ENCODE measurements at regions not wholly inside any gene's neighbourhood (a gene's known extent, or its start where the extent isn't known, plus 50 kb on each side); places are given as distances from the start of the nearest gene placed in this dataset.

DNA sequence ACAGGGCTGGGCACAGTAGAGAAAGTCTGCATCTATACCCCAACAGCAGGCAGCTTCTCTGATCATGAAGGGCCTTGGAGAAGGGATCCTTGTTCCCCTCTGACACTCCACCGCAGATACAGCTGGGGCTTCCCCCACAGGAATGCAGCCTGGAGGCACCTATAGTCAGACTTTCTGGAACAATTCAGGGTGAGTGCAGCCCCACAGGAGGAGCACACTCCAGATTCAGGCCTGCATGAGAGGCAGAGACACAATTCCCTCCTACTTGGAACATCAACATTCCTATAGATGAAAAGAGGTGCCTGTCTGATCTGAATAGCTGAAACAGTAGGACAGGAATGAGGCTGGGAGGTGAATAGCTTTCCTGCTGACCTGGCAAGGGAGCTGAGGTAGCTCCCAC is 1298.0 kb upstream of the CNTN5 start:
- Mint-ChIP-seq H3K4me3 (no peak overlapping the region), H3K36me3 (ENCODE audit: low read depth) (no peaks in the 10 kb centered on the region), H3K9me3 (peaks cover 9% of the 10 kb centered on the region), H3K27ac (no peak overlapping the region), H3K4me1 (no peaks in the 10 kb centered on the region), H3K27me3 (no peaks in the 10 kb centered on the region)
- ChIA-PET CTCF (no interaction called here), POLR2A (no interaction called here)
- DNase-seq: no peak

DNA sequence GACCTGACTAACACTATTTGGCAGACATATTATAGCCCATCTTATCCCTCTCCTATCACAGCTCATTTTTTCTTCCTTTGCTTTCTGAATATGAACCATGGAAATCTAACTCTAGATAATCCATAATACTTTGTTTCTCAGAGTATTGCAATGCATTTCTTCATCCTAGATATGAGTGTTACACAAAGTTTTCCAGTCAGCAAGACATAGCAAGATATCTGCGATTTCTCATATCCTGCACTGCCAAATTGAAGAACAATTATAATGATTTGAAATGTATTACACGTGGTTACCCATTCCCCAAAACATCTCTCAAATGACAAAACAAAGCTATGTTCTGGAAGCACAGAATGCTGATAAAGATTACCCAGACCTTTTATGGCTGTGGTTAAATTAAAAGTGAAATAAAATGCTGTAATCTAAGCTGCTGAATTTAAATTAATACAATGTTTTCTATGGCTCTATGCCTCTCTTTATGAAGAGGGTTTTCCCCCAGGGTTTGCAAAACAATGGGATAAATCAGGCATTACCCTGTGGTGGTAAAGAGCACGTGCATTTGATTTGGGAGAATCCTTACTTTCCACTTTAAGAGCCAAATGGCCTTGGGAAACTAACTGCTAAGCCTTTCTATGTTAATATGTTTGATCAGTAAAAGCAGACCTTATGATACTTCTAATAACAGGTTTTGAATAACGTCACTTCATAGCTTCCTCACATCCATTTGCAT is 1291.0 kb upstream of the CNTN5 start:
- Mint-ChIP-seq H3K27ac (no peak overlapping the region), H3K27me3 (no peaks in the 10 kb centered on the region), H3K36me3 (ENCODE audit: low read depth) (no peaks in the 10 kb centered on the region), H3K4me1 (no peaks in the 10 kb centered on the region), H3K4me3 (no peak overlapping the region), H3K9me3 (peaks cover 2% of the 10 kb centered on the region)
- CTCF ChIA-PET: interaction anchor here (0.9 kb wide), 1 partner anchor 27 kb away, joined by 3 read pairs; no protein-coding TSS in a partner anchor
- POLR2A ChIA-PET: no interaction called here
- no peak for DNase-seq

DNA sequence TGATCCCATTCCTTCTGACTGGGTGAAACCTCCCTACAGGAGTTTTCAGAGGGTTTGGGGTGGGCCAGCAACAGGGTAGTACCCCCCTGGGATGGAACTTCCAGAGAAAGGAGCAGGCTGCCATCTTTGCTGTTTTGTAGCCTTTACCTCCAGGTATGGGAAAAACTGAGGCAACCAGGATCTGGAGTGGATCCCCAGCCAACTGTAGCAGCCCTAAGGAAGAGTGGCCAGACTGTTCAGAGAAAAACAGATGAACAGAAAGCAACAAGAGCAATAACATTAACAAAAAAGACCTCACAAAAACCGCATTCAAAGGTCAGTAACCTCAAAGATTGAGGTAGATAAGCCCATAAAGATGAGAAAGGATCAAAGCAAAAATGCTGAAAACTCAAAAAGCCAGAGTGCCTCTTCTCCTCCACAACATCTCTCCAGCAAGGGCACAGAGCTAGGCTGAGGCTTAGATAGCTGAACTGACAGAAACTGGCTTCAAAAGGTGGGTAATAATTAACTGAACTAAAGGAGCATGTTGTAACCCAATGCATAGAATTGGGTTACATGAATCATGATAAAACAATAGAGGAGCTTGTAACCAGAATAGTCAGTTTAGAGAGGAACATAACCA is 1288.6 kb upstream of the CNTN5 start:
- CTCF ChIA-PET: no interaction called here
- no peaks in the 10 kb centered on the region for H3K36me3 Mint-ChIP-seq (ENCODE audit: low read depth)
- H3K4me3 Mint-ChIP-seq: no peak overlapping the region
- no peak overlapping the region for H3K27ac Mint-ChIP-seq
- no peaks in the 10 kb centered on the region for H3K4me1 Mint-ChIP-seq
- H3K9me3 Mint-ChIP-seq: peaks cover 4% of the 10 kb centered on the region
- POLR2A ChIA-PET: no interaction called here
- H3K27me3 Mint-ChIP-seq: no peaks in the 10 kb centered on the region
- DNase-seq: no peak

DNA sequence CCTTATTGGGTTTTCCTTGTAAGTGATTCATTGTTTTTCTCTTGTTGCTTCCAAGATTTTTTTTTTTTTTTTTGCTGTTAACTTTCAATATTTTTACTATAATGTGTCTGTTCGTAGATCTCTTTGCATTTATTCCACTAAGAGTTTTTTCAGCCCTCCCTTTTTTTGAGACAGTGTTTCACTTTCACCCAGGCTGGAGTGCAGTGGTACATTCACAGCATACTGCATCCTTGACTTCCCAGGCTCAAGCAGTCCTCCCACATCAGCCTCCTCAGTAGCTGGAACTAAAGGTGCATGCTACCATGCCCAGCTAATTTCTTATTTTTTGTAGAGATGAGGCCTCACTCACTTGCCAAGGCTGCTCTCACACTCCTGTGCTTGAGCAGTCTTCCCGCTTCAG is 1282.0 kb upstream of the CNTN5 start:
- no peak for DNase-seq
- ChIA-PET POLR2A (no interaction called here), CTCF (interaction anchor here (0.6 kb wide), 1 partner anchor 271 kb away, joined by 3 read pairs; no protein-coding TSS in a partner anchor)
- H3K36me3 Mint-ChIP-seq (ENCODE audit: low read depth): no peaks in the 10 kb centered on the region
- no peaks in the 10 kb centered on the region for H3K27me3 Mint-ChIP-seq
- no peak overlapping the region for H3K4me3 Mint-ChIP-seq
- H3K9me3 Mint-ChIP-seq: peaks cover 17% of the 10 kb centered on the region
- no peaks in the 10 kb centered on the region for H3K4me1 Mint-ChIP-seq
- no peak overlapping the region for H3K27ac Mint-ChIP-seq

DNA sequence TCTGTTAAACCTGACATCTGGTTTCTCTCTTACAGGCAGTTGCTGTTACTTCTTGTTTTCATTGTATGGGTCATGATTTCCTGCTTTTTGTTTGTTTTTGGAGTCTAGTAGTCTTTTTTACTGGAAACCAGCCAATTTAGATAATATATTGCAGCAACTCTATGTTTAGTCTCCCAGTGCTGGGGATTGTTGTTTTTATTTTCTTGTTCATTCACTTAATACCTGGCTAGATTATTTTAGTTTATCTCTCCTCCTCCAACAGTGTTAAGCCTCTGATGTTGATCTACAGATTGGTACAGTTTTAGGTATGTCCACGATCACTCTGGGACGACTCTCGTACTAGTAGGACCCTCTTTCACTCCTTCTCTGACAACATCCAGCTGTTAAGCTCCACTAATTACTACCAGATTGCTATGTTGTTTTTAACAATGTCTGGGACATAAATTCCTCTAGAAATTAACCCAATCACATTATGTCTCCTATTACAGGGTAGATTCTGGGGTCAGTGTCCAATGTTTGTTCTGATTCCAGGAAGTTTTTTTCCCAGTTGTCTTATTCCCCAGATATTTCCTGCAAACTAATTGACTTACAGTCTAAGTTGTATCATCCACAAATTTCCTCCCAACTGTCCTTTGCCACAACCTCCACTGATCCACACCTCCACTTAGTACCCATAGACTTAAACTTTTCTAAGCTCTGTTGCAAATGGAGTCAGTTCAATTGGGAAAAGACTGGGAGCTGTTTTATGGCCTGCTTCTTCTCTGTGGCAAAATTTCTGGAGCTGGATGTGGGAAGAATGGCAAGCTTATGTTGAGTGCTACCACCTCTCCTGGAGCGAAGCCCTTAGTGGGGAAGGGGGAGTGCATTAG is 1280.6 kb upstream of the CNTN5 start:
- Mint-ChIP-seq H3K4me1 (no peaks in the 10 kb centered on the region), H3K9me3 (peaks cover 19% of the 10 kb centered on the region), H3K4me3 (no peak overlapping the region), H3K27me3 (no peaks in the 10 kb centered on the region), H3K36me3 (ENCODE audit: low read depth) (no peaks in the 10 kb centered on the region), H3K27ac (no peak overlapping the region)
- CTCF ChIA-PET: no interaction called here
- POLR2A ChIA-PET: no interaction called here
- no peak for DNase-seq

DNA sequence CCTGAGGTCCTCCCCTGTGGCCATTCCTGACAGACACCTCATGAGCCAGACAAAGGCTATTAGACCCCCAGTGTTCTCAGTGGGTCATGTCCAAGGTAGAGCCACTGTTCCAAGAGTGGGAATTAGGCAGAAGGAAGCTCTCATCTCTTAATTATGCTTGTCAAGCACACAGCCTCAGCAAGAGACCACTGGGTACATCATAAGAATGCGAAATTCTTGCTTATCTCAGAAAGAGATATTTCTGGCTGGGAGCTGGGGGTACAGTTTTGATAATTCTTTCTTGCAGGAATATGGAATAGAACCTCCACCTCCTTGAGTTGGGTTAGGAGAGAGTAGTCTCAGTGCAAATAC is 1280.0 kb upstream of the CNTN5 start:
- CTCF ChIA-PET: no interaction called here
- Mint-ChIP-seq H3K36me3 (ENCODE audit: low read depth) (no peaks in the 10 kb centered on the region), H3K27ac (no peak overlapping the region), H3K9me3 (peaks cover 17% of the 10 kb centered on the region), H3K4me3 (no peak overlapping the region), H3K4me1 (no peaks in the 10 kb centered on the region), H3K27me3 (no peaks in the 10 kb centered on the region)
- POLR2A ChIA-PET: no interaction called here
- no peak for DNase-seq

DNA sequence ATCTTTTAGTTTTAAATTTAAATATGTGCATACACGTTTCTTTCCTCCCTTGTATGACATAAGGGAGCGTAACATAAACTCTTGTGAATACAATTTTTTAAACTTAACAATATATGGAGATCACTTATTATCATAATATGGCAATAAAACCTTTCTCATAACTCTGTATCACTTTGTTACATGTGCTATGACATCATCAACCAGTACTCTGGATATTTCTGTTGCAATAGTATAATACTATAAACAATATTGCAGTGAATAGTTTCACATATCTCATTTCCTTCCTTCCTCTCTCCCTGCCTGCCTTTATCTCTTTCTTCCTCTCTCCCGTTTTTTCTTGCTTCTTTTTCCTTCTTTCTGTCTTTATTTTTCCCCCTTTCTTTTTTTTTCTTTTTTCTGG is 1278.0 kb upstream of the CNTN5 start:
- no peaks in the 10 kb centered on the region for H3K27me3 Mint-ChIP-seq
- ChIA-PET CTCF (no interaction called here), POLR2A (no interaction called here)
- no peak for DNase-seq
- H3K4me3 Mint-ChIP-seq: no peak overlapping the region
- peaks cover 19% of the 10 kb centered on the region for H3K9me3 Mint-ChIP-seq
- H3K4me1 Mint-ChIP-seq: no peaks in the 10 kb centered on the region
- H3K27ac Mint-ChIP-seq: no peak overlapping the region
- no peaks in the 10 kb centered on the region for H3K36me3 Mint-ChIP-seq (ENCODE audit: low read depth)

DNA sequence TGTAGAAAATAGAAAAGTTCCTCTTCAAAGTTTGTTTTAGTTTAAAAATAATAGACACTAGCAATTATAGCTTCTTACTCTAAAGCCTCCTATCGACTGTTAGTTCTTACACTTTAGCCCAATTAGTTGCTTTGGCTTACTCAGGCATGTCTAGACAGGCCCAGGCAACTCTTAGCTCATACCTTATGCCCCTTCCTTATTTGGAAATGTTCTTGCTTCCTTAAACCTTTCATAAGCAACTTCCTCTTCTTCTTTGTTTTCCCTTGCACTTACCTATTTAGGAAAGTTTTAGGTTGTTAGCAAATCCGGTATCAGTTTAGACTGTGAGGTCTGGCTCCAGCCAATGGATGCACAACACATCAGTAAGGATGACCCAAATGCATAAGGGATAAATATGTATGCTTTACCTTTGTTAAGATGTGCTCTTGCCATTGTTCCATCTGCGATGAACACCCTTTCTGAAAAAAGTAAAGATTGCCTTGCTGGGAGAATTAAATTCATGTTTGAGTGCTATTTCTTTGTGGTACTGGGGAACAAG is 1277.5 kb upstream of the CNTN5 start:
- H3K9me3 Mint-ChIP-seq: peaks cover 19% of the 10 kb centered on the region
- DNase-seq: no peak
- POLR2A ChIA-PET: no interaction called here
- H3K4me1 Mint-ChIP-seq: no peaks in the 10 kb centered on the region
- CTCF ChIA-PET: no interaction called here
- no peaks in the 10 kb centered on the region for H3K27me3 Mint-ChIP-seq
- no peaks in the 10 kb centered on the region for H3K36me3 Mint-ChIP-seq (ENCODE audit: low read depth)
- no peak overlapping the region for H3K27ac Mint-ChIP-seq
- no peak overlapping the region for H3K4me3 Mint-ChIP-seq

DNA sequence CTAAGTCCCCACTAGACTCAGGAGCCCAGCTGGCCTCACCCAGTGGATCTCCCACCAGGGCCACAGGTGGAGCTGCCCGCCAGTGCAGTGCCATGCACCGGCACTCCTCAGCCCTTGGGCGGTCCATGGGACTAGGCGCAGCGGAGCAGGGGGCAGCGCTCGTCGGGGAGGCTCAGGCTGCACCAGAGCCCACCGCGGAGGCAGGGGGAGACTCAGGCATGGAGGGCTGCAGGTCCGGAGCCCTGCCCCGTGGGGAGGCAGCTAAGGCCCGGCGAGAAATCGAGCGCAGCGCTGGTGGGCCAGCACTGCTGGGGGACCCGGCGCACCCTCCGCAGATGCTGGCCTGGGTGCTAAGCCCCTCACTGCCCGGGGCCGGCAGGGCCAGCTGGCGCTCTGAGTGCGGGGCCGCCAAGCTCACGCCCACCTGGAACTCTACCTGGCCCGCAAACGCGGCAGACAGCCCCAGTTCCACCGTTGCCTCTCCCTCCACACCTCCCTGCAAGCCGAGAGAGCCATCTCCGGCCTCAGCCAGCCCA is 1275.2 kb upstream of the CNTN5 start:
- ChIA-PET CTCF (no interaction called here), POLR2A (no interaction called here)
- Mint-ChIP-seq H3K36me3 (ENCODE audit: low read depth) (no peaks in the 10 kb centered on the region), H3K4me1 (no peaks in the 10 kb centered on the region), H3K9me3 (peaks cover 14% of the 10 kb centered on the region), H3K27me3 (no peaks in the 10 kb centered on the region), H3K4me3 (no peak overlapping the region), H3K27ac (no peak overlapping the region)
- no peak for DNase-seq

DNA sequence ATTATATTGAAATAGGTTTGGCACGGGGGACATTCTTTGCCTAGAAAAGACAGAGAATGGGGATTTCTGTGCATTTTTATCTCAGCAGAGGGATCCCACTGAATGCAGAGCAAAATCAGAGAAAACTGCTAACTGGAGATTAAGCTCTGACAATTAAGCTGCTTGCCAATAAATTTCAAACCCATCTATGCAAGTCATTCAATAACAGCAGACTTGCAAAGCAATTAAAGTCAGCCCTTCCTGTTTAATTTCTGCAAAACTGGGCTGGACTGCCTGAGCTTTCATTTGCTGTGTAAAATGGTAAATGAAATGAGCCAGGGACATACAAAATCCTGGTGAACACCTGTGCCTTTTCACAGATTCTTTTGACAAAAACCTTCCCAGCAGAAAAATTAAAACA is 1273.9 kb upstream of the CNTN5 start:
- no peaks in the 10 kb centered on the region for H3K36me3 Mint-ChIP-seq (ENCODE audit: low read depth)
- CTCF ChIA-PET: no interaction called here
- no peaks in the 10 kb centered on the region for H3K27me3 Mint-ChIP-seq
- POLR2A ChIA-PET: no interaction called here
- no peak overlapping the region for H3K4me3 Mint-ChIP-seq
- H3K27ac Mint-ChIP-seq: no peak overlapping the region
- peaks cover 14% of the 10 kb centered on the region for H3K9me3 Mint-ChIP-seq
- H3K4me1 Mint-ChIP-seq: no peaks in the 10 kb centered on the region
- no peak for DNase-seq

DNA sequence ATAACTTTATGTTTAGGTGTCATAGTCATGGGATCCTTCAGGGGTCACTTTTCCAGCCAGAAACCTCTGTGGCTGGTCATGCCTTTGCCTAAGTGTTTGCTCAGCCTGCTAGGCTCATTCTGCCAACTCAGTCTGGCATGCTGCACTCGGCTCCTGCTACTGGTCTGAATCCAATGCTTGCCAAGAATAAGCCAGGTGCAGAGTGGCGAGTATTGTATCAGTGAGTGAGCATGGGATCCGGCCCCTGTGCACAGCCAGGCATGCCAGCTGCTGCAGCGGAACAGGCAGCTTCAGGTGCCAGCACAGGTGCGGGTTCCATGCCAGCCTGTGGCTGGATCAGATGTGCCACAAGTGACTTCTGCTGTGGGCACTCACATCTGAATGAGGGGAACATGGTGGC is 1269.3 kb upstream of the CNTN5 start:
- Mint-ChIP-seq H3K4me3 (no peak overlapping the region), H3K4me1 (no peaks in the 10 kb centered on the region), H3K36me3 (ENCODE audit: low read depth) (no peaks in the 10 kb centered on the region), H3K27me3 (no peaks in the 10 kb centered on the region), H3K27ac (no peak overlapping the region), H3K9me3 (peaks cover 2% of the 10 kb centered on the region)
- POLR2A ChIA-PET: no interaction called here
- no peak for DNase-seq
- CTCF ChIA-PET: no interaction called here

DNA sequence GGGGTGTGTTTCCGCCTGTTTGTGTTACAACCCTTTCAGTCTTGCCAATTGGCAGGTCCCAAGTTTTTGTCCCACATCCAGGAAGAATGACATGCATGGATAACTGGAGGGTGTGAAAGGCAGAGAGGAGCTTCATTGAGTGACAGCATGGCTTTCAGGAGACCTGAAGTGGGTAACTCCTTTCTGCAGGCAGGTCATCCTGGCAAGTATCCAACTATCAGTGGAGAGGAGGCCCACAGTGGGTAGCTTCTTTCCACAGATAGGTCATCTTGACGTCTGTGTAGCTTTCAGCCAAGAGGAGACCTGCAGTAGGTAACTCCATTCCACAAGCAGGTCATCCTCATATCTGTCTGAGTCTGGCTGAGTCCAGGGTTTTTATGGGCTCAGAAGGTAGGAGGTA is 1268.8 kb upstream of the CNTN5 start:
- Mint-ChIP-seq H3K27ac (no peak overlapping the region), H3K9me3 (peaks cover 2% of the 10 kb centered on the region), H3K27me3 (no peaks in the 10 kb centered on the region), H3K4me3 (no peak overlapping the region), H3K36me3 (ENCODE audit: low read depth) (no peaks in the 10 kb centered on the region), H3K4me1 (no peaks in the 10 kb centered on the region)
- no peak for DNase-seq
- POLR2A ChIA-PET: no interaction called here
- CTCF ChIA-PET: no interaction called here

DNA sequence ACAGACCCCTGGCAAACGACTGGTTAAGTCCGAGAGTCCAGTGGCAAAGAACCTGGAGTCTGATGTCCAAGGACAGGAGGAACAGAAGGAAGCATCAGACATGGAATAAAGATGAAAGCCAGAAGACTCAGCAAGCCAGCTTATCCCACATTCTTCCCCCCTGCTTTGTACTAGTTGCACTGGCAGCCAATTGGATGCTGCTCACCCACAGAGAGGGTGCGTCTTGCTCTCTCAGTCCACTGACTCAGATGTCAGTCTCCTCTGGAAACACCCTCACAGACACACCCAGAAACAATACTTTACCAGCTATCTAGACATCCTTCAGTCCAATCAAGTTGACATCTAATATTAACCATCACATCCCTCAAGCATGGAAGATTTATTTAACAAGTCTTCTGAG is 1265.8 kb upstream of the CNTN5 start:
- DNase-seq: no peak
- no peak overlapping the region for H3K4me3 Mint-ChIP-seq
- no peaks in the 10 kb centered on the region for H3K4me1 Mint-ChIP-seq
- no peaks in the 10 kb centered on the region for H3K36me3 Mint-ChIP-seq (ENCODE audit: low read depth)
- peaks cover 2% of the 10 kb centered on the region for H3K9me3 Mint-ChIP-seq
- ChIA-PET CTCF (no interaction called here), POLR2A (no interaction called here)
- H3K27ac Mint-ChIP-seq: no peak overlapping the region
- H3K27me3 Mint-ChIP-seq: no peaks in the 10 kb centered on the region

Measured in activated CD4-positive, alpha-beta T cell treated with anti-CD3 and anti-CD28 coated beads, Interleukin-2, amount 10 ng/mL, durations not matched to agents 7 days and 5 days (primary cell).